Osteoblast (primary cell): ENCODE measurements at regions not wholly inside any gene's neighbourhood (a gene's known extent, or its start where the extent isn't known, plus 50 kb on each side); places are given as distances from the start of the nearest gene placed in this dataset.
"Not testable (repeated sequence)": the region's sequence is repeated elsewhere in the genome, so short reads cannot be mapped to it uniquely, and the experiment has no call there.

Experiments used
- DNase-seq: peaks from one replicate; pipeline ENCODE4 v3.0.0; 2011; ENCODE audit warnings: low spot score, mixed read lengths; ENCODE audit not compliant: insufficient read length; ENCODE audit errors: missing footprints
- H2AFZ ChIP-seq: 2 replicates; pipeline ENCODE4 v1.6.0; 2011; ENCODE audit warnings: mild to moderate bottlenecking, low read length
- H3K27ac ChIP-seq: 2 replicates; pipeline ENCODE4 v1.5.1; 2011; ENCODE audit warnings: mild to moderate bottlenecking, low read depth, low read length, moderate library complexity
- H3K27me3 ChIP-seq: 2 replicates; pipeline ENCODE4 v1.6.0; 2012; ENCODE audit warnings: mild to moderate bottlenecking, control low read depth, inconsistent platforms, low read length, moderate library complexity; ENCODE audit not compliant: insufficient read depth
- H3K36me3 ChIP-seq: 2 replicates; pipeline ENCODE4 v1.5.1; 2011; ENCODE audit warnings: mild to moderate bottlenecking, low read length, control low read depth, moderate library complexity; ENCODE audit not compliant: insufficient read depth
- H3K4me1 ChIP-seq: 2 replicates; pipeline ENCODE4 v1.5.1; 2011; ENCODE audit warnings: mild to moderate bottlenecking, low read length, control low read depth, moderate library complexity; ENCODE audit not compliant: insufficient read depth
- H3K4me2 ChIP-seq: 2 replicates; pipeline ENCODE4 v1.6.0; 2011; ENCODE audit warnings: mild to moderate bottlenecking, low read length; ENCODE audit not compliant: insufficient read depth
- H3K4me3 ChIP-seq: fragments of 200-600 bp; sonication (generic); 3 replicates; pipeline ENCODE4 v1.5.1; 2012; ENCODE audit warnings: mild to moderate bottlenecking, low read length, inconsistent platforms; ENCODE audit not compliant: insufficient read depth
- H3K79me2 ChIP-seq: 2 replicates; pipeline ENCODE4 v1.6.0; 2012; ENCODE audit warnings: mild to moderate bottlenecking, low read length, control low read depth, inconsistent platforms; ENCODE audit not compliant: insufficient read depth
- H3K9me3 ChIP-seq: 2 replicates; pipeline ENCODE4 v1.5.1; 2011; ENCODE audit warnings: low read depth, low read length, control low read depth
- H4K20me1 ChIP-seq: 2 replicates; pipeline ENCODE4 v1.6.0; 2012; ENCODE audit warnings: mild to moderate bottlenecking, low read length, control low read depth; ENCODE audit not compliant: insufficient read depth
- CTCF ChIP-seq: IDR thresholded peaks from 2 replicates; pipeline ENCODE4 v1.5.1; 2011; ENCODE audit warnings: mild to moderate bottlenecking, low read depth, low read length, moderate library complexity; ENCODE audit errors: extremely low read depth

DNA sequence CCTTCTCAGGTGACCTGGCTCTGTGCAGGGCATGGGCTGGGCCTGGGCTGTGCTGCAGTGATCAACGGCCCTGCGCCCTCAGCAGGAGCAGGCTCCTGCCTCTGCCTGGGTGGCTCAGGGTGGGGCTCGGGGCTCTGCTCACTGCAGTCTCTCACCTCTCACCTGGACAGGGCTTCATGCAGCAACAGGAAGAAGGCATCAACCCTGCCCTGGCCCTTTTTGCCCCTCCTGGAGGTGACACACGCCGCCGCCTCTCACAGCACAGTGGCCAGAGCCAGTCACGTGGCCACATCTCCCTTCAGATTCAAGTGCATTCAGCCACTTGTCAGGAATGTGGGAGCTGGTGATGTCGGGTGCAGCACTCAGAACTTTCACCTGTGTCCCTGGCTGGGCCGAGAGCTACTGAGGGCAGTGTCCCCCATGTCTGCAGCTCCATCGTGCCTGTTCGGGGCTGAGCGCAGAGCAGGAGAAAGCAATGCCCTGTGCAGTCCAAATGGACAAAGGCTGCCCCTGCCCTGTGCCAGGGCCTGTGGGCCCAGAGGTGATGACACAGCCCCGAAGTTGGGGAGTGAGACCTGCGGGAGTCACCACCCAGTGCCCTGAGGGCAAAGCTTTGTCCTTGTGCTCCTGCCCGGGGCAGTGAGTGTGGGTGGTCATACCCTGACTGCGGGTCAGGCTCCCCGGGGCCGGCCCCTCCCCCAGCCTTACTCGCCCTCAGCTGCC lies 314.0 kb downstream of the PTPRU start:
- no peak overlapping the region for H3K4me3 ChIP-seq
- H3K79me2 ChIP-seq, result no peaks in the 10 kb centered on the region
- H4K20me1 ChIP-seq, result no peaks in the 10 kb centered on the region
- H3K36me3 ChIP-seq, result no peaks in the 10 kb centered on the region
- no peaks in the 10 kb centered on the region for H3K27me3 ChIP-seq
- no peak overlapping the region for H3K27ac ChIP-seq
- TF ChIP-seq CTCF, result no peak
- DNase-seq, result no peak
- no peaks in the 10 kb centered on the region for H3K4me1 ChIP-seq
- H3K4me2 ChIP-seq, result no peak overlapping the region
- H2AFZ ChIP-seq, result no peak overlapping the region
- no peaks in the 10 kb centered on the region for H3K9me3 ChIP-seq

DNA sequence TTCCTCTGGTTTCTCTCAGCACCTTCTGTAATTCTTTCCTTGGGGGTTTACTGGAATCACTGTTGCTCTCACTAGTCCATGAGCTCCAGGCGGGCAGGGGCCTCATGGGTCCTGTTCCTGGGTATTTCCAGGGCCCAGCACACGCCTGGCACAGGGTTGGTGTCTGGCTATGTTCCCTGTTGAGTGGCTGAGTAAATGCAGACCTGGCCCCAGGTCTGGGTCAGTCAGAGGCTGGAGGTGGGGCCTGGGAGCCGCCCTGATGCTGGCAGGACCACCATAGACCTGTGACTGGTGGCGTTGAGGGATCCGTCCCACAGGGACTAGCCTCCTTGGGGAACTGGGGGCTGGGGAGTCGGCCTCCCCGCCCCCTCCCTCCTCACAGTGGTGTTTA lies 313.4 kb downstream of the PTPRU start:
- H4K20me1 ChIP-seq, H2AFZ ChIP-seq, H3K27ac ChIP-seq, DNase-seq, H3K4me3 ChIP-seq, H3K4me1 ChIP-seq, H3K4me2 ChIP-seq, H3K9me3 ChIP-seq, H3K27me3 ChIP-seq, H3K79me2 ChIP-seq, H3K36me3 ChIP-seq: not testable (repeated sequence)

- Histone ChIP-seq H4K20me1 (no peaks in the 10 kb centered on the region), H3K27ac (no peak overlapping the region), H3K4me3 (no peak overlapping the region), H3K27me3 (no peaks in the 10 kb centered on the region), H3K79me2 (no peaks in the 10 kb centered on the region), H3K36me3 (no peaks in the 10 kb centered on the region), H2AFZ (no peak overlapping the region), H3K9me3 (no peaks in the 10 kb centered on the region), H3K4me2 (no peak overlapping the region), H3K4me1 (no peaks in the 10 kb centered on the region)
- TF ChIP-seq CTCF, result no peak
- no peak for DNase-seq
Observed at GRCh38 chr1:29549001-29549400, 312.7 kb downstream of the PTPRU start.

DNA sequence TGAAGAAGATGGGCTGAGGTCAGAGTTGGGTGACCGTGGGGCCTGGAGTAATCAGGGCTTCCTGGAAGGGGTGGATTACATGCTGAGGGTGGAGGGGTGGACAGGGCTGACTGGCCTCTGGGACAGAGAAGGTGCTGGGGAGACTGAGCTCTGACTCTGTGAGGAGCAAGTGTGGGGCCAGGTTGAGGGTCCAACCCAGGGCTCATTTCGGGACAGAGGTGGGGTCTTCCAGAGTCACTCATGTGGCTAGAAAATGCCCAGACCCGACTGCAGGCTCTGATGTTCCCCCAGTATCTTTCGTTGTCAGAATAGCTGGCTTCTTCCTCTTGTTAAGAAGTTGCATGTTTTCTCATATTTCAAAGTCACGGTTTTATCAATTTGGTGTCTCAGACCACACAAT lies 311.8 kb downstream of the PTPRU start:
- no peak overlapping the region for H3K27ac ChIP-seq
- no peak for TF ChIP-seq CTCF
- DNase-seq, result no peak

More for the DNA sequence above, 311.8 kb downstream of the PTPRU start:
- Histone ChIP-seq H3K4me2 (no peak overlapping the region), H3K36me3 (no peaks in the 10 kb centered on the region), H2AFZ (no peak overlapping the region), H4K20me1 (no peaks in the 10 kb centered on the region), H3K27me3 (no peaks in the 10 kb centered on the region), H3K4me3 (no peak overlapping the region), H3K4me1 (no peaks in the 10 kb centered on the region), H3K9me3 (no peaks in the 10 kb centered on the region), H3K79me2 (no peaks in the 10 kb centered on the region)
